IPS DF 4.7 (cell line): ENCODE measurements at regions not wholly inside any gene's neighbourhood (a gene's known extent, or its start where the extent isn't known, plus 50 kb on each side); places are given as distances from the start of the nearest gene placed in this dataset.

ENCODE experiments used
- DNase-seq: peaks from one replicate; pipeline ENCODE4 v3.0.0-alpha.2; 2013; ENCODE audit warnings: low spot score; ENCODE audit errors: extremely low read depth

DNA sequence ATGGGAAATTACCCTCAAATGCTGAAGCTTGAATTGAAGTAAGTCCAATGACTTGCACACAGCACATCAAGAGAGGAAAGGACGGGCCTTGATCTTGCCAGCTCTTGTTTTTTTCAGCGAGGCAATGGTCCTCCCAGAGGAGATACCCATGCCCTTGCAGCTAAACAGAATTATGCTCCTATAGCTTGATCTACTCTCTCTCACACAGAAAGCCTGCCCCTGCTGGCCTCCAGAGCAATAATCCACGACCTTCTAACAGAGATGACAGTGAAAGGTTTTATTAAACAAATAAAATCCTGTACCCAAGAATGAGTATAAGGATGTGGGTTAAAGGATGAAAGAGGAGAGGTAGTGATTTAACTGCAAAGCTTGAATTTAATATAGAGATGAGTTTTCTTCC lies 268.0 kb downstream of the ADRA2A start:
- no peak for DNase-seq

DNA sequence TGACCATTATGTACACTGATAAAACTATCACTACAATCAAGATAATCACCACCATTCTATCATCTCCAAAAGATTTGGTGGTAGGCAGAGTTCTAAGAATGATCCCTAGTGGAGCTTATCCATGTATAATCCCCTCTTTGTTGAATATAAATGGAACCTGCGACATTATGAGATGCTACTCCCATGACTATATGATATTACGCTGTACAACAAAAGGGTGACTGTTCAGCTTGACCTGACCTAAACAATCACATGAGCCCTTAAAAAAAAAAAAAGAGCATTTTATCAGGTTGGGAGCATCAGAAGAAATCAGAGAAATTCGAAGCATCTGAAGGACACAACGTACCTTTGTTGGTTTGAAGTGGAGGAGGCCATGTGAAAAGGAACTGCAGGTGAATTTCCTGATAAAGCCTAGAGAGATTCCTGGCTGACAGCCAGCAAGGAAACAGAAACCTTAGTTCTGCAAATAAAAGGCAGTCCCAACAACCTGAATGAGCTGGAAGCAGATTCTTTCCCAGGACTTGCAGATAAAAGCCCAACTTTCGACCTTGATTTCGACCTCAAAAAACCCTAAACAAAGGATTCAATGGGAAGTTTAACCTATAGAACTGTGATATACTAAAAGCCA lies 270.7 kb downstream of the ADRA2A start:
- DNase-seq = no peak

DNA sequence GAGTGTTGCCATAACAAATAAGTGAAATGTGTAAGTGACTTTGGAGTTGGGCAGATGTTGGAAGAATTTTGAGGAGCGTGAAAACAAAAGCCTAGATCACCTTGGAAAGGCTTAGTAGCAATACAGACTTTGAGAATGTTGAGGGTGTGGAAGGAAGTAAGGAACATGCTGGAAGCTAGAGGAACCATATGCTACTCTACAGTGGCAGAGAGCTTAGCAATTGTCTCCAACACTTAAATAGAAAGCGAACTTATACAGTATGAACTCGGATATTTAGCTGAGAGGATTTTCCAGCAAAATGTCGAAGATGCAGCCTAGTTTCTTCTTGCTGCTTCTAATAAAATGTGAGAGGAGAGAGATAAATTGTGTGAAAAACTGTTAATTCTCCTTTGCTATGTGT lies 271.2 kb downstream of the ADRA2A start:
- no peak for DNase-seq

- DNase-seq = no peak
Observed at GRCh38 chr10:111354859-111355258, 278.0 kb downstream of the ADRA2A start.

GRCh38 chr10:111356571-111356970 lies 279.7 kb downstream of the ADRA2A start:
- no peak for DNase-seq

DNA sequence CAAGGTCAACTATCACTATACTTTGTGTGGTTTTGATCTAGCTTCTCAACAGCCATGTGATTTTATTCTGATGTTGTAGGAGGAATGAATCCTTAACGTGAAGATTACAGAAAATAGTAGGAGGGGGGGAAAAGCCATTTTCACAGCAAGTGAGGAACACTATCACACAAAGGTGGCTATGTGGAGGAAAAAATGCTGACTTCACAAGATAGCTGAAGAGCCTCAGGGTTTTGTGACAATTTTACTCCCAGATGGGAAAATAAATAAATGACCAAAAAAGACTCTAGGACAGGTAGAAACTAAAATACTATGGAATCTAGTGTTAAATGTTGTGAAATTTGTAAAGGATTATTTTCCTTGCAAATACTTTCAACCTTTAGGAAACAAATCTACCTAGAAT lies 281.0 kb downstream of the ADRA2A start:
- DNase-seq = no peak

GRCh38 chr10:111360260-111360925 lies 283.6 kb downstream of the ADRA2A start:
- DNase-seq = peak; percentile 69

GRCh38 chr10:111367531-111367930 lies 290.7 kb downstream of the ADRA2A start:
- DNase-seq = no peak

- DNase-seq = peak; percentile 25
Observed at GRCh38 chr10:111370101-111370500, 293.3 kb downstream of the ADRA2A start.

- no peak for DNase-seq
Observed at GRCh38 chr10:111373696-111374095, 296.9 kb downstream of the ADRA2A start.

- DNase-seq = no peak
Observed at GRCh38 chr10:111379534-111380187, 302.8 kb downstream of the ADRA2A start.

GRCh38 chr10:111384556-111384955 lies 307.7 kb downstream of the ADRA2A start:
- no peak for DNase-seq

DNA sequence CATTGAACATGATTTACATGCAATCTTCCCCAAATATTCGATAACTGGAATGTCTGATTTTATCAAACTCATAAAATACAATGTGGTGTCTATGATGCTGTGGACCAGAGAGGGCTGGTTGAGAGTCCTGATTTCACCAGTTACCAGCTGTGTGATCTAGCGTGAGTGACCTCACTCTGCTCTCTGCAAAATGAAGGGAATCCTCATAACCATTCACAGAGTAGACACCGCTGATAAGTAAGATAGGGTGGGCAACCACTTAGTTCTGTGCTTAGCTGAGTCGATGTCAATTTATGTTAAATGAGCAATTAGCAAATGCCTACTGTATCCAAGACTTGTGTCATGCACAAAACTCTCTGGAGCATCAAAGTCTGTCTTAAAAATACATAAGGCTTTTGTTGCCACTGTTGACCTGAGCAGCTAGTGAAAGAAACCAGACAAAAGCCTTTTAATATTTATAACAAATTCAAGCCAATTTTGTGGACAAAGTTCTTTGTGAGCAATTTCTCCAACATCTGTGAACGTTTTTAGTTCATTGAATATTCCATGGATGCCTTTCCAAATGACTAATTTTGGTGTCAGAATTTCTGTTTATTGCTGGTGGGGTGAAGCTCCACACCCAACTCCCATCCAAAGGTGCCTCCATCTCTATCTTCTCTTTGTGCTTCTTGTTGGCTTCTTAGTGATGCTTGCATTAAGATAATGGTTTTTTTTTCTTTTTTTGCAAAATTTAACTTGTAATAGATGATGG lies 314.2 kb downstream of the ADRA2A start:
- no peak for DNase-seq

DNA sequence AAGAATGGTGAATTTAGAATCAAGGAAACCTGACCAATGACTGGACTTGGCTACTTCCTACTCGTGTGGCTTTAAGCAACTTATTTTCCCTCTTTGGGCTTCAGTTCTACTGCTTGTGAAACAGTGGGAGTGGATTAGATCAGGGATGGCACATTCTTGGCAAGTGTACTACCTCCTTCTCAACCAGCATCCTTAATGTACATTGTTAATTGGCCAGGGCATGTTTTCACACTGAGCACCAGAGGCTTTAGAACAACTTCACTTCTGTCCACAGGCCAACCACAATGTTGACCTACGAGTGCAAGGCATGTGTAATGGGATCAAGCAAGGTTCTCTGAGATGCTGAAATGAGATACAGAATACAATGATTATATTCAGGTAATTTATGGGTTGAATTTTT lies 315.3 kb downstream of the ADRA2A start:
- no peak for DNase-seq

- DNase-seq = no peak
Observed at GRCh38 chr10:111392910-111393309, 316.1 kb downstream of the ADRA2A start.

GRCh38 chr10:111410740-111411139 lies 333.9 kb downstream of the ADRA2A start:
- DNase-seq = no peak

GRCh38 chr10:111425459-111425858 lies 348.6 kb downstream of the ADRA2A start:
- no peak for DNase-seq

DNA sequence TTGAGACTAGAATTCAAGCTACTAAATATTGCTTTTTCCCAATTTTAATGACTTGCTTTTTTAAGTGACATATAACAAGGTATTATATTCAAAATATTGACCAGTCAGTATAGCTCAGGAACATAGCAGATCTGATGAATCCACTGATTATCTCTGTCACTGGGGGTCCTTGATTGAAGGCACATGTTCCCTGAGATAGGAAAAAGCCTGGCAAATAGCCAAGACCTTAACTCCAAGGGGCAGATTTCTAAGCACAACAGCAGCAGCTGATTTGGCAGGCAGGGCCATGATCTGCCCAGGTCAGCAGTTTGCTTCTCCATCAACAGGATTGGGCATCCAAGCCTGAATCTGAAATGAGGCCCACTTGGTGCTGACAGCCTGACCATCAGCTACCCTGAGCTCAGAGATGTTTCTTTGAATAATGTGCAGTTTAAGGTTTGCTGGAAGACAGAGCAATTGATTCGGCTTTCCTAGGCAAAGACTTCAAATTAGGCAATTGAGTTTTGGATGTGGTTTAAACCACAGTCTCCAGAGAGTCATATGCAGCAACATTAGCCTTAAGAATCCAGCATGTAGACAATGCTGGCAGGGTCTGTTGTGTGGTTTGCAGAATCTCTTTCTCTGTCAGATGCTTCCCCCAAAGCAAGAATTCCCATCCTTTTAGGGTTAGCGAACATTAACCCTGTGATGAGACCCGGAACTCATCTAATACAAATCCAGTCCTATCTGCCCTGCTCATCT lies 352.6 kb downstream of the ADRA2A start:
- no peak for DNase-seq

- no peak for DNase-seq
Observed at GRCh38 chr10:111430070-111430469, 353.2 kb downstream of the ADRA2A start.

DNA sequence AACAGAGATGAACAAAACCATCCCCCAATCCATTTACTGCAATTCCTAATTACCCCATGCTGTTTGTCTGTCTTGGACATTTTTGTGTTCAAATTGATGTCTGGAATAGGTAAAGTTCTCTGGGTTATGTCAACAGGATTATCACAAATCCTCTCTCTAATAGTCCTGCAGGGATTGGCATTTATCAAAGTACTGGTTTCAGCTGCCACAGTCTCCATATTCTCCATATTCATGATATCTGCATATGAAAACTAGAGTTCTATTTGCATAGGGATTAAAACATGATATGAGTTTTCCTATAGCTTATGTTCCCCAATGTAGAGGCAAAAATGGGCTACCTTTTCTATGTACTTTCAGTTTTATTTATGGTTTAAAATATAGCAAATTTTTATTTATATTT lies 355.8 kb downstream of the ADRA2A start:
- no peak for DNase-seq

- no peak for DNase-seq
Observed at GRCh38 chr10:111435871-111436270, 359.0 kb downstream of the ADRA2A start.
